RKO (cell line): ENCODE measurements at regions not wholly inside any gene's neighbourhood (a gene's known extent, or its start where the extent isn't known, plus 50 kb on each side); places are given as distances from the start of the nearest gene placed in this dataset.

Source experiments
- DNase-seq: peaks from one replicate; pipeline ENCODE4 v3.0.0-alpha.2; 2016; ENCODE audit warnings: low spot score

GRCh38 chr2:8282858-8283252, 399.0 kb upstream of the ID2 start:
- DNase-seq, result no peak

GRCh38 chr2:8285081-8285480, 396.8 kb upstream of the ID2 start:
- DNase-seq, result no peak

GRCh38 chr2:8285898-8286297, 396.0 kb upstream of the ID2 start:
- DNase-seq, result no peak

- no peak for DNase-seq
Measured at GRCh38 chr2:8288206-8288605, 393.6 kb upstream of the ID2 start.

GRCh38 chr2:8289111-8289510, 392.7 kb upstream of the ID2 start:
- DNase-seq, result no peak

GRCh38 chr2:8290771-8291352, 391.0 kb upstream of the ID2 start:
- no peak for DNase-seq

GRCh38 chr2:8296306-8296705, 385.6 kb upstream of the ID2 start:
- no peak for DNase-seq

GRCh38 chr2:8297376-8298231, 384.3 kb upstream of the ID2 start:
- no peak for DNase-seq

GRCh38 chr2:8298783-8299182, 383.1 kb upstream of the ID2 start:
- no peak for DNase-seq

GRCh38 chr2:8300216-8300615, 381.6 kb upstream of the ID2 start:
- no peak for DNase-seq

- no peak for DNase-seq
Measured at GRCh38 chr2:8300905-8301304, 381.0 kb upstream of the ID2 start.

- no peak for DNase-seq
Measured at GRCh38 chr2:8303322-8303832, 378.5 kb upstream of the ID2 start.

- DNase-seq, result no peak
Measured at GRCh38 chr2:8304821-8305766, 376.8 kb upstream of the ID2 start.

- no peak for DNase-seq
Measured at GRCh38 chr2:8306530-8307351, 375.1 kb upstream of the ID2 start.

- no peak for DNase-seq
Measured at GRCh38 chr2:8307606-8308180, 374.2 kb upstream of the ID2 start.

- no peak for DNase-seq
Measured at GRCh38 chr2:8309131-8309530, 372.7 kb upstream of the ID2 start.

GRCh38 chr2:8310557-8311455, 371.1 kb upstream of the ID2 start:
- no peak for DNase-seq

- DNase-seq, result no peak
Measured at GRCh38 chr2:8312221-8312620, 369.6 kb upstream of the ID2 start.

GRCh38 chr2:8312861-8313830, 368.7 kb upstream of the ID2 start:
- no peak for DNase-seq
